ENCODE measurements at regions not wholly inside any gene's neighbourhood (a gene's known extent, or its start where the extent isn't known, plus 50 kb on each side); places are given as distances from the start of the nearest gene placed in this dataset.

GRCh38 chr7:73940701-73941238 lies 79.8 kb downstream of the TMEM270 start:
- TF ChIP-seq CTCF (IDR thresholded peaks at IDR 0.05; ENCODE audit: low read depth, low read length, poor library complexity, severe bottlenecking) (no peak), EZH2phosphoT487 (IDR thresholded peaks at IDR 0.05; ENCODE audit: borderline replicate concordance, low read length) (no peak)
